D721Med (cell line): ENCODE measurements at regions not wholly inside any gene's neighbourhood (a gene's known extent, or its start where the extent isn't known, plus 50 kb on each side); places are given as distances from the start of the nearest gene placed in this dataset.

Experiments
- DNase-seq: peaks from one replicate; pipeline ENCODE4 v3.0.0; 2011; ENCODE audit warnings: low spot score; ENCODE audit not compliant: insufficient read length
- FAIRE-seq: peaks from 2 replicates; lab custom pipeline; 2011; peaks lifted over from hg19 to GRCh38; lab: Jason Lieb, UNC
- CTCF ChIP-seq: IDR thresholded peaks from 2 replicates; pipeline ENCODE4 v1.5.1; 2012; ENCODE audit warnings: mild to moderate bottlenecking, control low read depth; ENCODE audit not compliant: insufficient read depth; ENCODE audit errors: missing control alignments

- FAIRE-seq = no peak
- DNase-seq = no peak
- no peak for TF ChIP-seq CTCF
Observed at GRCh38 chr14:80074900-80075574, 136.3 kb downstream of the DIO2 start.

- no peak for DNase-seq
- FAIRE-seq = no peak
- TF ChIP-seq CTCF = no peak
Observed at GRCh38 chr14:80059041-80059440, 152.3 kb downstream of the DIO2 start.

- no peak for TF ChIP-seq CTCF
- no peak for FAIRE-seq
- no peak for DNase-seq
Observed at GRCh38 chr14:80056497-80056801, 154.9 kb downstream of the DIO2 start.

GRCh38 chr14:80055667-80056496, 155.4 kb downstream of the DIO2 start:
- FAIRE-seq (no peak), DNase-seq (no peak)
- peak; percentile 76 for TF ChIP-seq CTCF

- FAIRE-seq (no peak), DNase-seq (no peak)
Observed at GRCh38 chr14:80055226-80055625, 156.1 kb downstream of the DIO2 start.

GRCh38 chr14:80054020-80054419, 157.3 kb downstream of the DIO2 start:
- no peak for TF ChIP-seq CTCF
- DNase-seq = no peak
- no peak for FAIRE-seq

More at GRCh38 chr14:80055226-80055625, 156.1 kb downstream of the DIO2 start:
- no peak for TF ChIP-seq CTCF

GRCh38 chr14:80049055-80049454, 162.2 kb downstream of the DIO2 start:
- no peak for TF ChIP-seq CTCF
- DNase-seq (no peak), FAIRE-seq (no peak)
